ENCODE measurements at regions not wholly inside any gene's neighbourhood (a gene's known extent, or its start where the extent isn't known, plus 50 kb on each side); places are given as distances from the start of the nearest gene placed in this dataset.

DNA sequence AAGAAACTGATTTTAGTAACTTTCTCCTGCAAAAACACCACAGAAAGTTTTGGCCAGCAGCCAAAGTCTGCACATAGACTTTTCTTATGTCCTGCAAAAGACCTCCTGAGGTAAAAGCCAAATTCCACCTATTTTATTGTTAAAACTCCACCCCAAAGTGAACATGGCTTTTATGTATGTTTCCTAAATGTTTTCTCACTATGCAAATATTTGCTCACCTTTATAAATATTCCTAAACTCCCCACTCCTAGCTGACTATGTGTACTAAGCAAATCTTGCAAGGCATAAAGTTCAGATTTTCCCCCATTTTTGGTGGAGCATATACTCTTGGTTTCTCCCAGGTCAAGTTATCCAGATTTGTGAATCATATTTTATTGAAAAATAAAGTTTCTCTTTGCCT, 446.2 kb downstream of the DNAH5 start:
- Histone ChIP-seq H3K56ac (replicated peaks; ENCODE audit: insufficient read length, low read depth, low read length) (no peak overlapping the region), H3K4me2 (ENCODE audit: insufficient read depth in 1 of 2, low read depth in 2 of 2, low read length in 2 of 2) (no peak overlapping the region), H2BK15ac (ENCODE audit: low read length) (no peak overlapping the region), H3K36me3 (ENCODE audit: control insufficient read depth in 2 of 4, insufficient read depth in 4 of 4, low read length in 3 of 4) (no peaks in the 10 kb centered on the region), H4K20me1 (replicated peaks in 1 of 2; ENCODE audit: control insufficient read depth in 1 of 2, insufficient read depth in 2 of 2, low read length in 2 of 2) (no peaks in the 10 kb centered on the region), H3K27me3 (replicated peaks in 1 of 4; ENCODE audit: control insufficient read depth in 3 of 4, extremely low read depth in 1 of 4, insufficient read depth in 3 of 4, low read length in 3 of 4) (no peaks in the 10 kb centered on the region), H3K14ac (ENCODE audit: insufficient read length) (no peak overlapping the region), H3K9ac (replicated peaks in 1 of 4; ENCODE audit: extremely low read depth in 1 of 4, low read depth in 3 of 4, low read length in 3 of 4) (no peak overlapping the region), H3K23ac (ENCODE audit: insufficient read length) (no peak overlapping the region), H4K8ac (ENCODE audit: extremely low read depth, insufficient read depth, low read length) (no peak overlapping the region), H3K79me1 (ENCODE audit: low read depth, low read length) (no peaks in the 10 kb centered on the region), H2BK12ac (ENCODE audit: low read depth, low read length) (no peak overlapping the region), H3K79me2 (ENCODE audit: control insufficient read depth in 1 of 2, insufficient read depth in 2 of 2, low read length in 2 of 2) (no peaks in the 10 kb centered on the region), H3K4me1 (replicated peaks in 1 of 4; ENCODE audit: control insufficient read depth in 3 of 4, insufficient read depth in 4 of 4, low read length in 3 of 4) (no peaks in the 10 kb centered on the region), H3K18ac (ENCODE audit: extremely low read depth, low read length) (no peak overlapping the region), H4K5ac (ENCODE audit: insufficient read length, low read depth, low read length) (no peak overlapping the region), H2AFZ (ENCODE audit: low read length) (no peak overlapping the region), H2AK5ac (ENCODE audit: low read depth, low read length) (no peak overlapping the region), H3K9me3 (ENCODE audit: insufficient read depth in 2 of 2, low read depth in 1 of 2, low read length in 1 of 2) (no peaks in the 10 kb centered on the region), H2BK120ac (replicated peaks; ENCODE audit: low read depth, low read length) (no peak overlapping the region), H3K27ac (ENCODE audit: low read depth, low read length) (no peak overlapping the region), H2BK5ac (ENCODE audit: low read depth, low read length) (no peak overlapping the region), H3K23me2 (ENCODE audit: low read depth, low read length) (no peaks in the 10 kb centered on the region), H4K91ac (replicated peaks; ENCODE audit: insufficient read length, low read length) (no peak overlapping the region), H3K4ac (replicated peaks; ENCODE audit: insufficient read length, low read depth, low read length) (no peak overlapping the region), H2BK20ac (ENCODE audit: low read length) (no peak overlapping the region), H3K4me3 (ENCODE audit: extremely low read depth in 1 of 4, insufficient read depth in 2 of 4, low read depth in 3 of 4, low read length in 4 of 4) (no peak overlapping the region)
- no peak for TF ChIP-seq SUZ12 (IDR thresholded peaks at IDR 0.05; ENCODE audit: low read length)
- no peak for TF ChIP-seq JUN (IDR thresholded peaks at IDR 0.05; ENCODE audit: low read depth, low read length)
- TF ChIP-seq GABPA (IDR thresholded peaks at IDR 0.05; ENCODE audit: borderline replicate concordance, insufficient read depth, low read length): no peak
- TF ChIP-seq SIX5 (IDR thresholded peaks at IDR 0.05; ENCODE audit: low read depth, low read length): no peak
- TF ChIP-seq POLR2AphosphoS5 (IDR thresholded peaks at IDR 0.05; ENCODE audit: low read depth, low read length): no peak
- no peak for TF ChIP-seq SIN3A (conservative IDR thresholded peaks at IDR 0.05 in 1 of 2, IDR thresholded peaks at IDR 0.05 in 1 of 2; ENCODE audit: low read depth in 1 of 2, low read length in 2 of 2)
- TF ChIP-seq RXRA (IDR thresholded peaks at IDR 0.05; ENCODE audit: insufficient read depth, low read depth, low read length): no peak
- TF ChIP-seq CTBP2 (IDR thresholded peaks at IDR 0.05; ENCODE audit: borderline replicate concordance, insufficient read depth, insufficient read length, low read length): no peak
- TF ChIP-seq TBP (IDR thresholded peaks at IDR 0.05; ENCODE audit: low read depth, low read length): no peak
- no peak for TF ChIP-seq FOSL1 (IDR thresholded peaks at IDR 0.05; ENCODE audit: insufficient read depth, low read depth, low read length)
- TF ChIP-seq SRF (IDR thresholded peaks at IDR 0.05; ENCODE audit: low read depth, low read length): no peak
- no peak for TF ChIP-seq TCF12 (IDR thresholded peaks at IDR 0.05; ENCODE audit: low read depth, low read length)
- TF ChIP-seq CBX5 (IDR thresholded peaks at IDR 0.05; ENCODE audit: low read depth, low read length): no peak
- TF ChIP-seq HDAC6 (IDR thresholded peaks at IDR 0.05; ENCODE audit: low read depth, low read length): no peak
- TF ChIP-seq KDM5A (IDR thresholded peaks at IDR 0.05; ENCODE audit: low read length): no peak
- no peak for TF ChIP-seq ZNF274 (IDR thresholded peaks at IDR 0.05; ENCODE audit: borderline replicate concordance, extremely low read depth, low read length)
- no peak for FAIRE-seq
- ChIA-PET POLR2A (ENCODE audit: partially characterized antibody) (no interaction called here), CTCF (ENCODE audit: partially characterized antibody) (interaction anchor here (2.6 kb wide), 1 partner anchor 20 kb away, joined by 8 read pairs; no protein-coding TSS in a partner anchor)
- no peak for DNase-seq (ENCODE audit: low read depth in 1 of 2, low spot score in 2 of 2)

Measured in H1 (cell line).